Peyer's patch (tissue), 4 donors: ENCODE measurements at regions not wholly inside any gene's neighbourhood (a gene's known extent, or its start where the extent isn't known, plus 50 kb on each side); places are given as distances from the start of the nearest gene placed in this dataset.

ENCODE experiments used
- DNase-seq, 3 donors: peaks; one replicate each; pipeline ENCODE4 v3.0.0-alpha.2; 2017 to 2019
- H3K27ac ChIP-seq, 4 donors: fragments of 200-600 bp; sonication (generic); one replicate each; pipeline ENCODE4 v1.5.1; 2016 to 2019
- H3K27me3 ChIP-seq, 2 donors: fragments of 200-600 bp; sonication (generic); one replicate each; pipeline ENCODE4 v1.5.1; 2019
- H3K36me3 ChIP-seq, 3 donors: fragments of 200-600 bp; sonication (generic); one replicate each; pipeline ENCODE4 v1.5.1; 2016 to 2019
- H3K4me1 ChIP-seq, 4 donors: fragments of 200-600 bp; sonication (generic); one replicate each; pipeline ENCODE4 v1.5.1; 2016 to 2019
- H3K4me3 ChIP-seq, 4 donors: fragments of 200-600 bp; sonication (generic); 1 replicate in 3 of 4; 2 replicates in 1 of 4; pipeline ENCODE4 v1.5.1; 2016 to 2019; ENCODE audit warnings: mild to moderate bottlenecking in 1 of 4
- H3K9me3 ChIP-seq, 4 donors: fragments of 200-600 bp; sonication (generic); one replicate each; pipeline ENCODE4 v1.5.1; 2016 to 2019; ENCODE audit warnings: mild to moderate bottlenecking in 1 of 4
- POLR2A ChIP-seq, 2 donors: fragments of 450-650 bp; IDR thresholded peaks; one replicate each; pipeline ENCODE4 v1.5.1; 2017; ENCODE audit warnings: antibody characterized with exemption in 2 of 2, mild to moderate bottlenecking in 2 of 2, moderate library complexity in 2 of 2
- TF ChIP-seq, protein P1 (sequence below), 6 experiments: fragments of 450-650 bp in 4 of 6; fragments of 200-600 bp in 2 of 6; sonication (generic) in 1 of 6; IDR thresholded peaks; one replicate each; pipeline ENCODE4 v1.5.1; 2017 to 2019; ENCODE audit warnings: antibody characterized with exemption in 6 of 6, mild to moderate bottlenecking in 3 of 6, moderate library complexity in 1 of 6

DNA sequence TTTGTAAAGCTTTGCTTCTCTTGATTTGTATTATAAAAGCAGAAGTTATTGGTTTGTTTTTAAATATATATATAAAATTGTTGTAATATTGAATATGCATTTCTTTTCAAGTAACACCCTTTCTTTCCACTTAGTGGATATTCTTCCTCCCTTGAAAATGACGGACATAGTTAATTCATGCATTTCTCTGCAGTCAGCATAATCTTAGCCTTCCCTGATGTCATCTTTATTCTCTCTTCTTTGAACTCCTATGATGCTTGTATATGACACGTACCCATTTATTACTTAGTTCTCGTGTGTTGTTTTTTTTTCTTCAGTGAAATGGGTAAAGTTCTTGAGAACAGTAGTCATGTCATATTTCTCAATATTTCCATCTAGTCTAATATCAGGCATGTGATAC, 191.2 kb downstream of the MDFIC start:
- TF ChIP-seq POLR2A (IDR thresholded peaks at IDR 0.05), result no peak
- TF ChIP-seq, protein P1, sequence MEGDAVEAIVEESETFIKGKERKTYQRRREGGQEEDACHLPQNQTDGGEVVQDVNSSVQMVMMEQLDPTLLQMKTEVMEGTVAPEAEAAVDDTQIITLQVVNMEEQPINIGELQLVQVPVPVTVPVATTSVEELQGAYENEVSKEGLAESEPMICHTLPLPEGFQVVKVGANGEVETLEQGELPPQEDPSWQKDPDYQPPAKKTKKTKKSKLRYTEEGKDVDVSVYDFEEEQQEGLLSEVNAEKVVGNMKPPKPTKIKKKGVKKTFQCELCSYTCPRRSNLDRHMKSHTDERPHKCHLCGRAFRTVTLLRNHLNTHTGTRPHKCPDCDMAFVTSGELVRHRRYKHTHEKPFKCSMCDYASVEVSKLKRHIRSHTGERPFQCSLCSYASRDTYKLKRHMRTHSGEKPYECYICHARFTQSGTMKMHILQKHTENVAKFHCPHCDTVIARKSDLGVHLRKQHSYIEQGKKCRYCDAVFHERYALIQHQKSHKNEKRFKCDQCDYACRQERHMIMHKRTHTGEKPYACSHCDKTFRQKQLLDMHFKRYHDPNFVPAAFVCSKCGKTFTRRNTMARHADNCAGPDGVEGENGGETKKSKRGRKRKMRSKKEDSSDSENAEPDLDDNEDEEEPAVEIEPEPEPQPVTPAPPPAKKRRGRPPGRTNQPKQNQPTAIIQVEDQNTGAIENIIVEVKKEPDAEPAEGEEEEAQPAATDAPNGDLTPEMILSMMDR (IDR thresholded peaks at IDR 0.05), result no peak
- Histone ChIP-seq H3K4me1 (no peaks in the 10 kb centered on the region), H3K4me3 (no peak overlapping the region), H3K9me3 (no peaks in the 10 kb centered on the region), H3K27ac (no peak overlapping the region), H3K27me3 (no peaks in the 10 kb centered on the region), H3K36me3 (no peaks in the 10 kb centered on the region)
- DNase-seq, result no peak

DNA sequence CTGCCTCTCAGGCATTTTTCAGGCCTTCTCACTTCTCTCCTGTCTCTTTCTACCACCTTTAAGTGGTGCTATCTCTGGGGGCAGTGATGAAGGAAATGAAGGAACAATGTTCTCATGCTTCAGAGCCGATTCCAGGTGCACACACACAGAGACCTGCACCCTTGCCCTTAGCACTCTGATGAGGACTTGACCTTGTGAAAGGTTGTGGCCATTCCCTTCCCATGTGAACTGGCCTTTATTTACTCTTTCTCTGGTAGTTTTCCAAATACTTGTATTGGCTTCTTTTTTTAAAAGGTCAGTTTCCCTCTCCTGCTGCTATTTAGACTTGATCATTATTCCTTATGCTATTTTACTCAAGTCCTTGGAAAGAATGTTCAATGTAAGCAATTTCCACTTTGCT, 188.6 kb downstream of the MDFIC start:
- Histone ChIP-seq H3K4me1 (no peaks in the 10 kb centered on the region), H3K9me3 (no peaks in the 10 kb centered on the region), H3K4me3 (no peak overlapping the region), H3K27ac (no peak overlapping the region), H3K27me3 (no peaks in the 10 kb centered on the region), H3K36me3 (no peaks in the 10 kb centered on the region)
- TF ChIP-seq, protein P1 (IDR thresholded peaks at IDR 0.05), result no peak
- no peak for TF ChIP-seq POLR2A (IDR thresholded peaks at IDR 0.05)
- DNase-seq, result no peak

DNA sequence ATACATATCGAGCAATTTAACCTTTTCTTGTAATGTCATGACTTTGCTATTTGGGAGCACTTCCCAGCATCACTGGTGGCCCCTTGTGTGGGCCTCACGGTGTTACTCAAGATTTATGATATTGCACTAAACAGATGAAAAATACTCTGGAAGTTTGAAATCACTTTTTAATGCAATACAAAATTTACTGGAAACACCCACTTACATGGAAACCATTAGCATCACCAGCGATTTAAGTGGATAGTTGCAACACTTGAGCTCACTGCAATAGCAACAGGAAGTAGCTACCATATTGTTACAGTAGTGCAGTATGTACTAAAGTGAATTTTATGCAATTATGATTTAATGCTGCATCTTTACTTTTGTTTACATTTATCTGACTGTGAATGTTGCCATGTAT, 184.4 kb downstream of the MDFIC start:
- H3K27me3 ChIP-seq, result no peaks in the 10 kb centered on the region
- no peak overlapping the region for H3K4me3 ChIP-seq
- no peak overlapping the region for H3K27ac ChIP-seq
- no peaks in the 10 kb centered on the region for H3K9me3 ChIP-seq
- TF ChIP-seq, protein P1 (IDR thresholded peaks at IDR 0.05), result no peak
- TF ChIP-seq POLR2A (IDR thresholded peaks at IDR 0.05), result no peak
- no peak for DNase-seq
- H3K36me3 ChIP-seq, result no peaks in the 10 kb centered on the region
- H3K4me1 ChIP-seq, result no peaks in the 10 kb centered on the region

DNA sequence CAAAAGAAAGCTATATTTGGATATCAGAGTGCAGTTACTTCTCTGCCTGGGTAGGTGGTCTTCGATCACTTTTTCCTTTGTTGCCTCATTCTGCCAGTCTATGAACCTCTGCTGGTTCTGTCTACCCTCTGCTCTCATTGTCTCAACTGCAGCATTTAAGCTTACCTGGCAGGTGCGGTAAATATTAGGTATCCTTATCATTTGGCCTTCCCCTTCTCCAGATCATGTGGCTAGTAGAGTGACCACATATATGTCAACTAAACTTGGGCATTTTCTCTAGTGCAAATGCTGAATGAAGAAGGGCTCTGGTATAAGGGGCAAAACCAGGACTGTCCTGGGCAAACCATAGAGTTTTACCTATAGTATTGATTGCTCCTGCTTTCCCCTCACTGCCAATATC, 180.8 kb downstream of the MDFIC start:
- Histone ChIP-seq H3K27ac (no peak overlapping the region), H3K4me3 (no peak overlapping the region), H3K4me1 (no peaks in the 10 kb centered on the region), H3K9me3 (no peaks in the 10 kb centered on the region), H3K36me3 (no peaks in the 10 kb centered on the region), H3K27me3 (no peaks in the 10 kb centered on the region)
- no peak for DNase-seq
- TF ChIP-seq POLR2A (IDR thresholded peaks at IDR 0.05), result no peak
- TF ChIP-seq, protein P1 (IDR thresholded peaks at IDR 0.05), result no peak

DNA sequence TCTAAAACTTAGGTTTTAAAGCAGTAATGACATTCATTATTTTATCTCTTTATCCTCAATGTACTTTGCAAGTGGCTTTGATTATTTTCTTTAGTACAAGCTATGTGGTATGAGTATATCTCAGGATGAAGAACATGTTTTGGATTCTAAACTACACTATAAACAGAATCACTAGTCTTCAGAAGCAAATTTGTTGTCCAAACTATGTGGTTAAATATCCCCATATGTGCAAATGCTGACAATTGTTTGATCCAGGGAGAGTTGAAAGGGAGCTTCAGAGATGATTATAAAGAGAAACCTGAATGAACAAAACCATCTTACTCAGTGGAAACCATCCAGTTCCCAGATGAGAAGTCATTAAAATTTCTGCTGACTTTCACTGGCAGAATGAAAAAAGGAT, 179.3 kb downstream of the MDFIC start:
- Histone ChIP-seq H3K9me3 (no peaks in the 10 kb centered on the region), H3K27ac (no peak overlapping the region), H3K4me3 (no peak overlapping the region), H3K27me3 (no peaks in the 10 kb centered on the region), H3K36me3 (no peaks in the 10 kb centered on the region), H3K4me1 (no peaks in the 10 kb centered on the region)
- no peak for DNase-seq
- TF ChIP-seq POLR2A (IDR thresholded peaks at IDR 0.05), result no peak
- TF ChIP-seq, protein P1 (IDR thresholded peaks at IDR 0.05), result no peak

DNA sequence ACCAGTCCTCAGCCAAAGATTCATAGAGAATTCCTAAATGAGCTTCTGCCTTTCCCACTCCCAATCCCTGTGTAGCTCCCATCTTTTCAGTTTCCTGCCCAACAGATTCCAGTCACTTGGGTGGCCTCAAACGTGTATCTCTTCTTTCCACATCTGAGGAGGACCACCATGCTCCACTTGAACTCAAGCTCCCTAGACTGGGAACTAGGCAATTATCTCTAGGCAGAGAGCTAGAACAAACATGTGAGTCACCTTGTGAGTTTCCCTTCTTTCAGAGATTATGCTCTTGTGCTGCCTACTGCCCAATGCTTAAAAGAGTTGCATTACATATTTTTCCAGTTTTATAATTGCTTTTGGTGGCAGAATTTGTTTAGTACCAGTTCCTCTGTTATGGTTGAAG, 178.0 kb downstream of the MDFIC start:
- TF ChIP-seq POLR2A (IDR thresholded peaks at IDR 0.05), result no peak
- TF ChIP-seq, protein P1 (IDR thresholded peaks at IDR 0.05), result no peak
- H3K9me3 ChIP-seq, result no peaks in the 10 kb centered on the region
- no peaks in the 10 kb centered on the region for H3K36me3 ChIP-seq
- no peaks in the 10 kb centered on the region for H3K4me1 ChIP-seq
- DNase-seq, result no peak
- no peak overlapping the region for H3K4me3 ChIP-seq
- H3K27ac ChIP-seq, result no peak overlapping the region
- no peaks in the 10 kb centered on the region for H3K27me3 ChIP-seq
